Breast epithelium (tissue), 3 donors: ENCODE measurements at regions not wholly inside any gene's neighbourhood (a gene's known extent, or its start where the extent isn't known, plus 50 kb on each side); places are given as distances from the start of the nearest gene placed in this dataset.

Source experiments
- CTCF ChIP-seq, 3 donors: fragments of 450-650 bp; IDR thresholded peaks; one replicate each; pipeline ENCODE4 v1.5.1; 2016 to 2017; ENCODE audit warnings: antibody characterized with exemption in 3 of 3, mild to moderate bottlenecking in 3 of 3, moderate library complexity in 3 of 3
- POLR2AphosphoS5 ChIP-seq, 3 donors: sonication (generic); formaldehyde crosslinking; IDR thresholded peaks; one replicate each; pipeline ENCODE4 v1.6.1; 2017; ENCODE audit warnings: antibody characterized with exemption in 3 of 3

DNA sequence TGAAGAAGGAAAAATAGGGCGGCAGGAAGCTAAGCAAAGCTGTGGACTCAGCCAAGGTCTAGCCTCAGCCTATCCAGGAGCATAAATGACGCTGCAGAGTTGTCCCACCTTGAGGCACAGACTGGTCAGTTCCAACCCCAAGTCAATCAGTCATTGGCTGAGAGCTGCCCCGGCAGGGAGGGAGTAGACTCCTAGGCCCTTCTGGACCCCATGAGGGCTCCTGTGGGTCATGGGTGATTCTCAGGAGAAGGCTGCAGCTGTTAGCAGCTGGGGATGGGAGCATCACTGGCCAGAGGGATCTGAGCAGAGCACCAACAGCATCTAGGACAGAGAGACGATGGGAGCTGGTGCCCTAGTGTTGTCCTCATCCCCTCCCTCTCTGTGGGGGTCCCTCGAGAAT lies 51.8 kb upstream of the ESRRB start:
- TF ChIP-seq CTCF (IDR thresholded peaks at IDR 0.05) (no peak), POLR2AphosphoS5 (IDR thresholded peaks at IDR 0.05) (no peak)
